ENCODE measurements at regions not wholly inside any gene's neighbourhood (a gene's known extent, or its start where the extent isn't known, plus 50 kb on each side); places are given as distances from the start of the nearest gene placed in this dataset.

DNA sequence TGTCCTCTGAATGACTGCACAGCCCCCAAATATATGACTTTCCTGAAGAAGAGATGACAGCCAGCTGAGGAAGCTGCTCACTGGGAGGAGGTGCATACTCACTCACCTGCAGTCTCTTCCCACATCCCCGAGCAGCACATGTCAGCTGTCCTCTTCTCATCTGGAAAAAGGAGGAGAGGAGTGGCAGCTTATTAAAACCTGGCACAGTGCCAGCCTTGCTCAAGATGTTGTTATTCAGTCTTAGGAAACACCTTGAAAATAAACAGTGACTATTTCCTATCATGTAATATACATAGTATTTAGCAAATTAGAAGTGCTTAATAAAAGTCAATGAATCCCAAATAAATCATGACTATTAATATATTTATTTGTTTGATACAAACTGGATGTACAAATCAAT, 232.9 kb downstream of the EPM2A start:
- TF ChIP-seq CTCF (IDR thresholded peaks at IDR 0.05; ENCODE audit: low read depth, low read length, poor library complexity, severe bottlenecking) = no peak
- no peak for TF ChIP-seq EZH2phosphoT487 (IDR thresholded peaks at IDR 0.05; ENCODE audit: borderline replicate concordance, low read length)
